Renal pelvis (tissue), 1 donor: ENCODE measurements at regions not wholly inside any gene's neighbourhood (a gene's known extent, or its start where the extent isn't known, plus 50 kb on each side); places are given as distances from the start of the nearest gene placed in this dataset.
"Not testable (repeated sequence)": the region's sequence is repeated elsewhere in the genome, so short reads cannot be mapped to it uniquely, and the experiment has no call there.

Experiments
- DNase-seq: peaks from one replicate; pipeline ENCODE4 v3.0.0-alpha.2; 2013

DNA sequence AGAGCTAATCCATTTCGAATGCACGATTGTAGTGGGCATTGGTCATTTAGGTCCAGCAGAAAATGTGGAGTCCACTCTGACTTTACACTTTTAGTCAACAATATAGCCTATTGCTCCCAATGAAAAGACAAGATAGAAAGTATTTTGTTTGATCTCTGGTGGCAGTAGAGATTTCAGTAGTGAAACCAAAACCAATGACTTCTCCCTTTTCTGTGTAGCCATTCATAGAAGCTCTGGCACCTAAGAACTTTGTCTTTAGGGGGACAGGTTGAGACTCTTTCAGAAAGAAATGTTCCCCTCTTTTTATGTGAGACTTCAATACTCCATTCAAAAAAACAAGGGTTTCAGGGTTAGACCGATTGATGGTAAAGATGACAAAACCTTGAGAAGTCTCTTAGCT, 510.8 kb upstream of the POU3F2 start:
- DNase-seq: no peak

DNA sequence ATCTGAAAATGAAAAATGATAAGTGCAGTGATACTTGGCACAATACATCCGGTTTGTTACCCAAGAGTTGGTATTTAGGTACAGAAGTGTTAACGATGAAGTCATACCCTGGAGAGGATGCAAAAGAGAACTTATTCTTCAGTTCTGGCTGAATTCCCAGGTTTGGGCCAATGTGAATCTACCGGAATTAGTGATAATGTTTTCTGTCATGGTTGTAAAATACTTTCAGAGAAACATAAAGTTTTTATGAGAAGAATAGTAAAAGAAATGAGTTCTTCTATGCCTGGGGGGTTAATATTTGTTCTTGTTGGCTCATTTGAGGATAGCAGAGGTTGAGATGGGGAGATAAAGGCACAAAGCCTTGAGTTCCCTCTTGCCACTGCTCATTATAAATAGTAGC, 509.9 kb upstream of the POU3F2 start:
- DNase-seq: no peak

DNA sequence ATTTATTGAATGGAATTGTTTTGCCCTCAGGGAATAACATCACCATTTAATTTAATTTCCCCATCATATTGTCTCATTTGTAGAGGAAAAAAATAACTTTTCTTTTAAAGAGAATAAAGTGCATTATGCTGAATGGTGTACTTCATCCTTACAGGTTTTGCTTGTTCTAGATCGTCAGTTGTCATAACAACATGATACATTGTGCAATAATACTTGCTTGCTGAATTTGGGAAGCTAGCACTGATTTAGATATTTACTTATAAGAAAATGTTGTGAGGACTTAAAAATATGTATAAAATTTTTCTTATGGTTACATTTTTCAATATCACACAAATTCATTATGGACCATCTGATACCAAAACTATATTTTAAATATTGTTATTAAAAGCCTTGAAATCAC, 509.0 kb upstream of the POU3F2 start:
- no peak for DNase-seq

DNA sequence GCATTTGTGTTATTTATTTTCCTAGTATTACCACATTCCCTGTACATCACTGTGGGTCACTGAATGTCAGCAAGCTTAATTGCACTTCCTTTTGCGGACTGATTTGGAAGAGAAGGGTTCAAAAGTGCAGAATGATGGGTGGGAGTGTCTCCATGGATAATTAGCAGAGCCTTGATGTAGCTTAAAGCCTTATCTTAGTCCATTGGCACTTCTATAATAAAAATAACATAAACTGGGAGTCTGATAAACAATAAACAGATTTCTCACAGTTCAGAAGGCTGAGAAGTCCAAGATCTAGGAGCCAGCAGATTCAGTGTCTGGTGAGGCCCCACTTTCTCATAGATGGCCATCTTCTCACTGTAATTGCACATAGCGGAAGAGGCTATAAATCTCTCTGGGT, 501.1 kb upstream of the POU3F2 start:
- no peak for DNase-seq

DNA sequence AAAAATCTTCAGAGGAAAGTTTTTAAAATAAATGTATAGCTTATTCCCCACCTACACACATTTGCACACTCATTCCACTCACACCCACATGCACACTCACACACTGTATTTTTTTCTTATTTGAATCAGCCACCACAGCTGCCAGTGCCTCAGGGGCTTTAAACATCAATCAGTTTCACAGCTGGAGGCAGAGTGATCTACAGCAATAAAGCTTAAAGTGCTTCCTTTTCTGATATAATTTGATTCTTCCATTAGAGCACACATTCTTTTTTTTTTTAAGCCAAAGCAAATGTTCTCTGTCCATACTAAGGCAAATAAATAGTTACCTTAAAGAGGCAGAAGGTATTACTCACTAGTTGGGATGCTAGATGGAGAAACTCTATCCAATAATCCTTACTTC, 498.8 kb upstream of the POU3F2 start:
- no peak for DNase-seq

DNA sequence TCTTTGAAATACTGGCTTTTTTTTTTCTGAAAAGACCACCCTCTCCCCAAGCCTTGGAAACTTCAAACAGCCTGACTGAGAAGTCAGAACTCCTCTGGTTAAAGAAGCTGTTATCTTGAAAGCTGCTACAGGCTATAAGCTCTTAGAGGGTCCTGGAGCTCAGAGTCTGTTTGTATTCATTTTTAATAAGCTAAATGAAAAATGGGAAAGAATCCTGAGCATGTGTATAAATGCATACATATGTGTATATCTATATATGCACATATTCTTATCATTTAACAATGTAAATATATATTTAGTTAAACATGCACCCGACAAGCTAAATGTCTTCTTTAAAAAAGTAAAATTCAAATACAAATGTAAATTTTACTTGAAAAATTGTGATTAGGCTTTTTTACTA, 494.9 kb upstream of the POU3F2 start:
- DNase-seq: no peak

DNA sequence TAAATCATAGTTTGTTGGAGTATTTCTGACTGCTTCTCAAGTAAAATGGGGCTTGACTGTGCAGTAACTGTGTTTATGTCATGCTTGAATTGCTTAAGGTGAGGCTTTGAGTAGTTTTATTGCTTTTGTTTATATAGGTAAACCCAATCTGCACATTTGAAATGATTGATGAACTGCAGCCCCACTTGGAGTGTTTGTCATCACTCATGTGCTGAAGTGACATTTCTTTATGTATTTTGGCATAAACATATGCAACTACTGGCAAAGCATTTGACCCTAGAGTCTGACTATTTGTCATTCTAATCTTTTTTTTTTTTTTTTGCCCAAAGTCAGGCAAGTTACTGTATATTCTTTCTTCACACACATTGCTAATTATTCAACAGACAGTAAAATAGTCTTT, 491.4 kb upstream of the POU3F2 start:
- peak; percentile 7 for DNase-seq

DNA sequence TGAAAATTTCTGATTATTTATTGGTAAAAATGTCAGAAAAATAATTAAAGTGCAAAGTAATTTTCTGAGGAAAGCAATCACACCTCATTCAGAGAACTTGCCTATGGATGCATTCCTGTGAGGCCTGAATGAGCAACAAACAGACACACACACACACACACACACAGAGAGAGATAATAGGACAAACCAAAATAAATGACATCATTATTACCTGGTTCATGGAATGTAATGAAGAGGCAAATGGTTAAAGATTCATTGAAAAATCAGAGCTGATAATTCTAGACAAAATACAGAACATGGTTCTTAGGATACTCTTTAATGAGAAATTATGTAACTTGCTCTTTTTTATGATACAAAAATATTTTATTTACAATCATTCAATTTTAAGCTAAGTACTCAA, 490.6 kb upstream of the POU3F2 start:
- no peak for DNase-seq

DNA sequence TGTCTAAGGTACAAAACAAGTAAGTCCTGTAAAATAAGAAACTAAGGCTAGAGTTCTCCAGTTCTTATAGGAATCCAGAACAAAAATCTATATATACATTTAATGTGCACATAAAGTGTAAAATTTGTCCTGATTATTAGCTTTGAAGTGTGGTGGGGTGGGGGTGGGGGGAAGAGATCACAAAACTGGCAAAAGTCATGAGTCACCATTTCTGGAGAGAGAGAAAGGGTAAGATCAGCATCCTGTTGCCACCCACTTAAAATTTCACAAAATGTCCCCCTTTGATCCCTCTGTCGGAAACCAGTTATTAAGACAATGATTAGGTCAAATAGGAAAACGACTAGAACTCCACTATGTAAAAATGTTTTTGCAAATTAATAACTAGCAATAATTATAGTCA, 482.0 kb upstream of the POU3F2 start:
- DNase-seq: no peak

DNA sequence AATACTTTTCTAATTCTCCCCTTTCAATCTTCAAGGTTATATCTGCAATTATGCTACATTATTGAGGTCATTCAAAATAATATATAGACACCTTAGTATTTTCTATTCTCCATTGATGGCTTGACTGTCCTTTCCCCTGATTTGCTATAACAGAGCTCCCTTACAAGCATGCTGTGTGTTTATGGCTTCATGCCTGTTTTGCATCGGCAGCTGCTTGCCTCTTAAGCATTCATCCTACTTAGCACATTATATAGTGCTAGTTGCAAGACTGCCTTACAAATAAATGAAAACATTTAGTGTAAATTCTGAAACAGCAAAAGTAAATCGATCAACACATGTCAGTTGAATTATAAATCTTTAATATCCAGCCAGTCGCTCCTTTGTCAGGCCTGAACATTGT, 476.2 kb upstream of the POU3F2 start:
- no peak for DNase-seq

DNA sequence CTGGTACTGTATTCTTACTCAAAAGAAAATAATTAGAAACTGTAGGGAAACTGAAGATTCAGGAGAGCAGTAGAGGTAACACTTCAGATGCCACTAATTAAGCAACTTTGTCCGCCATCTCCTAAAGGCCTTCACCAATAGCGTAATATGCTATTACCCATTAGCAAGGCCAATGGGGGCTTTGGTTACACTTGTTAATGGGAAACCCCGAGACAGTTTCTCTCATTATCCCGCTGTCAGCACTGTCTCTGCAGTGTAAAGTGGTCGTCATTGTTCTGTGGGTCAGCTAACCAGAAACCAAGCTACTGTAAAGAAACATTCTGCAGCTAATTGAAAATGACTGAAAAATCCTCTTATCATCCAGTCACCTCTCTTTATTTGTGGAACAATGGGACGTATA, 468.0 kb upstream of the POU3F2 start:
- DNase-seq: no peak

DNA sequence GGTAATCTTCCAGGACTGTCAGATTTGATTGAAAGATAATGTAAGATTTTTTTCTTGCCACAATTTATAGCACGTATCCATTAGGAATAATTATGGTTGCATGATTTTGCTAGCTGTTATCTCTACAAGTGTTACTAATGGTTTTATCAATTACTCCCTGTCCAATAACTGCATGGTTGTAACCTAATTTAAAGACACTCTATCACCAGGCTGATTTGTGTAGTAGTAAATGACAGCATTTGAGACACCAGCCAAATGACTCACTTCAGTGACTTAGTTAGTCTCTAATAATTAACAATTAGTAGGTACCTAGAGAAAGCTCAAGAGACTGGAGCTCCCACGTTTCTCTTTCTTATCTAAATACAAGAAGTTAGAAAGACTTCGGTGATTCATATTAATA, 453.8 kb upstream of the POU3F2 start:
- no peak for DNase-seq

DNA sequence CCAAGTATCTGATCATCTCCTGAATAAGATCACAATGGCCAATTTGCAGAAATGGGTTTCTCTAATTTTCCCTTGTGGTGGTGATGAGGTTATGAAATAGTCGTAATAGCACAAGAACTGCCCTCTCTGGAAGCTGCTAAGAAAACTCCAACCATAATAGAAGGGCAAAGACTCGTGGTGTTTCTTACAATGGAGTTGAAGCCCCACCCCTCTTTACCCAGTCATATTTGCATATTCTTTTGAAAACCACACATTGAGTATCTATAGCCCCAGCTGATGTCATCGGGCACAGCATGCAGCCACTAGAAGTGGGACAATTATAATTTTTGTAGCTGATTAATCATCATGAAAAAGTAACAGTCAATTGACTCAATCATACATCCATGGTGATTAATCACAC, 452.1 kb upstream of the POU3F2 start:
- DNase-seq: no peak

DNA sequence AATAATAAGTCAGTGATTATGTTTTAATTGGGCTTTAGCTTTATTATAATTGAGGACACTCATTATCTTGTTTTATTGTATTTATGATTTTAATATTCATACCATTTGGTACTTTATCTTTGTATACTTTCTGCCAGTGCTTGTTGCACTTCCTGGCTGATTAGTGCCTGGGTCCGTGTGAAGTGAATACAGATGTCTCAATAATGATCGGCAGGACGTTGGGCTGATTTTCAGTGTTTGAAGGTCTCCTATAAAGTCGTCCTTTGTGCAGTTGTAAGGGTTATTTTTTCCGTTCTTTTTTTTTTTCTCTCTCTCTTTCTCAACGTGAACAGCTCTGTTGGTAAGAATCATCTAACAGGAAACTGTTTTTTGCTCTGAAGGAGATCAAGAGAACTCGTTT, 450.0 kb upstream of the POU3F2 start:
- no peak for DNase-seq

DNA sequence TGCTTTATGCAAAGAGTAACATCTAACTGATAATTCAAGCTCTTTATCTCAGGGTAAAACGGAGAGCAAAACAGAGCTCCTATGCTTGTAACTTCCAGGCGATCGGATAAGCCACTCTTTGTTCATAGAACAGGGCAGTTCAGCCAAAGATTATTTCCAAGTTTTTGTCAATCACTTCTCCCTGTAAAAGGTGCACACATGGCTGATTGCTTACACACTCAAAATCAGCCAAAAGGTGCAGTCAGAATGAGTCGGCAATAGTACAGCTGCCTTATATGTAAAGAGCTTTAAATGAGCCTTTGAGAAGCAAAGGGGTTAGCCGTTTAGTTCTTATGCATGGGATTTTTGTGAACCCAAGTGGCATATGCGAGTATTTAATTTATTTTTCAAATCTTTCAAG, 449.6 kb upstream of the POU3F2 start:
- DNase-seq: no peak

DNA sequence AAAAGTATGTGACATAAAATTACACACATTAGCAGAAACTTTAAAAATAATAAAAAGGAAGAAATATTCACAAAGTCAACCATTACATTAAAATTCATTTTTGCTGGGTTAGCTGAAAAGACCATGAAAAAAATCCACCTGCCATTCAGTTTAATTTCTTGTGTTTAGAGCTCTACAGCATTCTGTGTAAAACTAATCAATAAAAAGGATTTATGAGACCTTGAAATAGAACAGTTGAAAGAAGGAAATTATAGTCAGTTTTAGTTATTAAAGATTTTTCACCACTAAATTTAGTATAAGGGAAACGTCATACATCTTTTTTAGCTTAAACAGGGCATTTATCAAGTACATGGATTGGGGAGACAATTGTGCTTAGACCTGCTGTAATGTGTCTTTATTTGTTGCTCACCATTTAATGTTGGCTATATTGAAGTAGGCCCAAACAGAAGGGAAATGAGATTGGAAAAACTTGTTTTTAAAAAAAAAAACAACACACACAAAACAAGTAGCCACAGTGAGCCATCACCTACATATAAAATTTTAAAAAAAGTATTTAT, 438.7 kb upstream of the POU3F2 start:
- no peak for DNase-seq

DNA sequence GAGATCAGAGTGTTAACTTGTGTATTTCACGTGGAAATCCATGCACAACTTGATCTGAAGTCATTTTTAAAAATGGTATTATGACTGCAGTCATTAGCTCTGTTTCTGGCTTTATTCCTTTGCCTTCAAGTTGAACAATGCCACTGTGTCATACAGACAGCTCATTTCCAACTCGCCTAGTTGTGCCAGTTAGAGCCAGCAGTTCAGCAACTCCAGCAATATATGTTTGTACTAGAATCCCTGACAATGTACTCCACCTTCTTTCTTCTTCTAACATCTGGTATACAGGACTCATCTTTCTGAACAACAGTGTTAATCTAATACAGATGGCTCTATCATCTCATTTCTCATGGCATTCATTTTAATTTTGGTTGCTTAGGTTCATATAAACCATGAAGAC, 418.3 kb upstream of the POU3F2 start:
- DNase-seq: no peak

DNA sequence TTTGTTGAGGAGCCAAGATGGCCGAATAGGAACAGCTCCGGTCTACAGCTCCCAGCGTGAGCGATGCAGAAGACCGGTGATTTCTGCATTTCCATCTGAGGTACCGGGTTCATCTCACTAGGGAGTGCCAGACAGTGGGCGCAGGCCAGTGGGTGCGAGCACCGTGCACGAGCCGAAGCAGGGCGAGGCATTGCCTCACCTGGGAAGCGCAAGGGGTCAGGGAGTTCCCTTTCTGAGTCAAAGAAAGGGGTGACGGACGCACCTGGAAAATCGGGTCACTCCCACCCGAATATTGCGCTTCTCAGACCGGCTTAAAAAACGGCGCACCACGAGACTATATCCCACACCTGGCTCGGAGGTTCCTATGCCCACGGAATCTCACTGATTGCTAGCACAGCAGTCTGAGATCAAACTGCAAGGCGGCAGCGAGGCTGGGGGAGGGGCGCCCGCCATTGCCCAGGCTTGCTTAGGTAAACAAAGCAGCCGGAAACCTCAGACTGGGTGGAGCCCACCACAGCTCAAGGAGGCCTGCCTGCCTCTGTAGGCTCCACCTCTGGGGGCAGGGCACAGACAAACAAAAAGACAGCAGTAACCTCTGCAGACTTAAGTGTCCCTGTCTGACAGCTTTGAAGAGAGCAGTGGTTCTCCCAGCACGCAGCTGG, 417.7 kb upstream of the POU3F2 start:
- DNase-seq: not testable (repeated sequence)

DNA sequence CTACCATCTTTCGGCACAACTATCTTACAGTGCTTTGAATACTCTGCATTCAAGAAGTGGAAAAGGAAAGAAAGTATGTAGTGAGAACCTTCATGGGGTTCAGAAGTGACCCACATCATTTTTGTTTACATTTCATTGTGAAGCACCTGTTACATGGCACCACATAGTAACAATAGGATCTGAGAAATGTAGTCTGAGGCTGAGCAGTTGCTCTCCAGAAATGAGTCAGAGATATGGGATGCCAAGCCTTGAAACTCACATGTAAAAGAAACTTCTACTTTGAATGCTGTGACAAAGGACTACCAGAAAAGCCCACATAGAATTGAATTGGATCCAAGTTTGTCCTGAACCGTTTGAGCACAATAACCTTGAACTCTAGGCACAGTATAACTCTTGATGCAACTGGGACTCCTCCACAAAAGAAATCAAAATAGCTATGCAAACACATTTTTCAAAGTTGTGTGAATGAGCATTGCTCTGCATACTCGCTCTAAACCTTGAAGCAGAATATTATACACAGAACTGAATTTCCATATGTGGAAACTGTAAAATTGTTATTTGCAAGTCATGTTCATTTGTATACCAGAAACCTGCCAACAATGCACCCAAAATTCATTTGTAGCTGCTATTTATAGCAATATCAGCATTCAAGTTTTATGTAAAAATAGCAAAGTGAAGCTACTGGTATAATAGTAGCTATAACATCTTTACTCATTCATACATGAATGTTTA, 400.9 kb upstream of the POU3F2 start:
- DNase-seq: no peak

DNA sequence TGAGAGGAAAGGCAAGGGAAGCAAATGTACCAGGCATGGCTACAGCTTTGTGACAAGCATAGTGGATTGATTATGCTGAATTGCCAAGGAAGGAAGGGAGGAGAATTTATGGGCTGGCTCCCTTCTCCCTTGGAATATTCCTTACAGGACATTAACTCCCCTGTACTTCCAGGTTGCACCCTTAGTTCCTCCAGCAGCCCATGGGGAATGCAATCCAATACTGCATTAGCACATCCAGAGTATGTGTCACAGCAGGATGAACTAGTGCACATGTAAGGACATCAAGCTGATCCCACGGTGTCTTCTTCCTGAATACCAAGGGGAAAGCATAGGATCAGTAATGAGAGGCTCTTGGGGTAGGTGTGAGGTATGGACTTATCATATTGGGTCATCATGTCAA, 390.7 kb upstream of the POU3F2 start:
- DNase-seq: no peak

DNA sequence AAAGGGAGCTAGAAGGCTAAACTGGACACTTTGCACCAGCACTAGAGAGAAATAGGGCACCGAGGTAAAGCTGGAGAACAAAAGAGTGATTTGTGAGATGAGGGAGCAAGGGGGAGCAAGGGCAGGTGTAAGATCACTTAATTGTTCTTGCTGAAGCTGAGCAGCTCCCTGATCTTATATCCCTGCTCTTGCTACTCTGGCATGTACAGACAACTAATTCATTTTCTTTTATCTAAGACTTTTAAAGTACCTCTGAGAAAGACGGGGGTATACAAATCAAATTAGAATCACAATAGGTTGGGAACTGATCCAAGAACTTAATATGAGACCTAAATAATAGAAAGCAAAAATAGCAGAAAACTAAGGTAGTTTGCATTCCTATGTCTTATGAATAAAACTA, 381.7 kb upstream of the POU3F2 start:
- no peak for DNase-seq

DNA sequence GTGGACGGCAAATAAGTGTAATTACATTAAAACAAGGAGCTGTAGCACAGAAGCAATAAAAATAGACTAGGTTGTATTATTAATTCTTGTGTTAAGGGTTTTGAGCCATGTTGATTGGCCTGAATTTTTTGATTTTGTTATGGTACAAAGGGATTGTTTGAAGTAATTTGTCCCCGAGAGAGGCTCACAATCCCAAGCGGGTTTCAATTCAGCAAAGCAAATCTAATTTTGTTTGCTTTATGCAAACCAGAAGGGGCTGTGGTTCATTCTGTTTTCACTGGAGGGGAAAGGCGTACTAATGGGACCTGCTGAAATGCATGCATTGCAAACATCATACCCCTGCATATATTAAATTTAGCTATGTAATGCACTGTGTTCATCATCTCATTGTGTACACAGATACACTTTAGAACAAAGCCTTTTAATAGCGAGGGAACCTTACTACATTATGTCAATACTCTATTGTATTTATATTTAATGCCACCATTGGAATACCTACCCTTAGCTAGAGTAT, 379.5 kb upstream of the POU3F2 start:
- no peak for DNase-seq

DNA sequence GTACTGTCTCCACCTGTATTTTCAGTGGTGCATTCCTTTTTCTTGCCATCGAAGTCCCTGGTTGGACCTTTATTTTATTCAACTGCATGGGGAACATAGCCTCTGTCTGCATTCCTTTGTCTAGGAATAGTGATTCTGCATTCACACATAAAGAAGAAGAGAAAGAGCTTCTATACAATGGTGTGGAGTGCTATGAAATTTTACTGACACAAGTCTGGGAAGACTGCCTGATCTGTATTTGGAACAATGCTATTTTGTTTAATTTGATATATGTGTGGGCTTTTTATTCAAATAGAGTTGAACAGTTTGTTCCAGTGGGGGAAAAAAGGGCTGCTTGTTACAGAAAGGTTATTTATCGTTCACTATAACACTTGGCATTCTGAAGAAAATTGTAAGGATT, 375.7 kb upstream of the POU3F2 start:
- no peak for DNase-seq
